H1 (cell line): ENCODE measurements at regions not wholly inside any gene's neighbourhood (a gene's known extent, or its start where the extent isn't known, plus 50 kb on each side); places are given as distances from the start of the nearest gene placed in this dataset.

ENCODE experiments used
- CTCF ChIP-seq, 3 experiments: IDR thresholded peaks; 1 replicate in 2 of 3; 2 replicates in 1 of 3; pipeline versions ENCODE4 v1.5.1 to v1.6.1; 2011; ENCODE audit warnings: low read length in 3 of 3, mild to moderate bottlenecking in 3 of 3, inconsistent platforms in 2 of 3, low read depth in 1 of 3, moderate library complexity in 1 of 3; ENCODE audit not compliant: insufficient read depth in 1 of 3; ENCODE audit errors: control extremely low read depth in 1 of 3
- HDAC6 ChIP-seq: IDR thresholded peaks from one replicate; pipeline ENCODE4 v1.7.1; 2012; ENCODE audit warnings: low read depth, mild to moderate bottlenecking, inconsistent platforms, low read length, moderate library complexity
- NRF1 ChIP-seq: IDR thresholded peaks from 2 replicates; pipeline ENCODE4 v1.6.1; 2011; ENCODE audit warnings: mild to moderate bottlenecking, low read depth, low read length, improper control_type of control experiment
- RAD21 ChIP-seq, 2 experiments: IDR thresholded peaks in 1 of 2; conservative IDR thresholded peaks in 1 of 2; 2 replicates each; pipeline ENCODE4 v1.6.1; 2011; ENCODE audit warnings: low read depth in 2 of 2, low read length in 2 of 2, improper control_type of control experiment in 1 of 2, inconsistent platforms in 1 of 2, mild to moderate bottlenecking in 1 of 2, moderate library complexity in 1 of 2
- SUZ12 ChIP-seq: fragments of 200-600 bp; sonication (generic); IDR thresholded peaks from 2 replicates; pipeline ENCODE4 v1.6.1; 2012; ENCODE audit warnings: mild to moderate bottlenecking, inconsistent platforms, low read length, moderate library complexity, mixed read lengths

GRCh38 chr13:85724546-85725432, 74.4 kb downstream of the SLITRK6 start (continued):
- TF ChIP-seq HDAC6 = no peak
- no peak for TF ChIP-seq RAD21 (IDR thresholded peaks at IDR 0.05 in 1 of 2, conservative IDR thresholded peaks at IDR 0.05 in 1 of 2; ENCODE audit: low read depth in 2 of 2, low read length in 2 of 2)
- TF ChIP-seq CTCF (IDR thresholded peaks at IDR 0.05; ENCODE audit: control extremely low read depth in 1 of 3, insufficient read depth in 1 of 3, low read depth in 1 of 3, low read length in 3 of 3) = no peak
- no peak for TF ChIP-seq NRF1
- no peak for TF ChIP-seq SUZ12
